Parathyroid adenoma (tissue), 2 donors: ENCODE measurements at regions not wholly inside any gene's neighbourhood (a gene's known extent, or its start where the extent isn't known, plus 50 kb on each side); places are given as distances from the start of the nearest gene placed in this dataset.

ENCODE experiments used
- H2AFZ ChIP-seq: fragments of 300-600 bp; sonication (generic); one replicate; pipeline ENCODE4 v1.7.0; 2017; ENCODE audit warnings: antibody characterized with exemption, mild to moderate bottlenecking
- H3K27ac ChIP-seq: fragments of 300-600 bp; sonication (generic); one replicate; pipeline ENCODE4 v1.7.0; 2017
- H3K27me3 ChIP-seq: fragments of 300-600 bp; sonication (generic); one replicate; pipeline ENCODE4 v1.7.0; 2017; ENCODE audit warnings: low read length; ENCODE audit not compliant: control insufficient read depth, insufficient read depth
- H3K36me3 ChIP-seq: fragments of 300-600 bp; sonication (generic); one replicate; pipeline ENCODE4 v1.7.0; 2017; ENCODE audit warnings: low read length; ENCODE audit not compliant: control insufficient read depth, insufficient read depth
- H3K4me1 ChIP-seq: fragments of 300-600 bp; sonication (generic); one replicate; pipeline ENCODE4 v1.7.0; 2017; ENCODE audit warnings: control low read depth
- H3K4me2 ChIP-seq: fragments of 300-600 bp; sonication (generic); one replicate; pipeline ENCODE4 v1.7.0; 2017; ENCODE audit warnings: low read length
- H3K4me3 ChIP-seq: fragments of 300-600 bp; sonication (generic); one replicate; pipeline ENCODE4 v1.7.0; 2017; ENCODE audit warnings: low read depth, low read length
- H3K79me2 ChIP-seq: fragments of 300-600 bp; sonication (generic); one replicate; pipeline ENCODE4 v1.7.0; 2017; ENCODE audit warnings: control low read depth
- H3K9ac ChIP-seq: fragments of 300-600 bp; sonication (generic); one replicate; pipeline ENCODE4 v1.7.0; 2017; ENCODE audit warnings: mild to moderate bottlenecking
- H3K9me3 ChIP-seq: fragments of 300-600 bp; sonication (generic); one replicate; pipeline ENCODE4 v1.7.0; 2017; ENCODE audit warnings: low read length; ENCODE audit not compliant: control insufficient read depth
- CTCF ChIP-seq: fragments of 300-600 bp; sonication (generic); IDR thresholded peaks from one replicate; pipeline ENCODE4 v1.7.0; 2017; ENCODE audit warnings: antibody characterized with exemption, mild to moderate bottlenecking
- donor health status: primary hyperparathyroidism.

GRCh38 chr12:98425859-98426258, 89.5 kb upstream of the TMPO start:
- Histone ChIP-seq H3K4me2 (no peak overlapping the region), H3K27ac (no peak overlapping the region), H3K9me3 (no peaks in the 10 kb centered on the region), H3K4me1 (no peaks in the 10 kb centered on the region), H2AFZ (no peak overlapping the region), H3K9ac (no peak overlapping the region), H3K79me2 (no peaks in the 10 kb centered on the region), H3K4me3 (no peak overlapping the region), H3K36me3 (no peaks in the 10 kb centered on the region), H3K27me3 (no peaks in the 10 kb centered on the region)
- TF ChIP-seq CTCF, result no peak

- Histone ChIP-seq H2AFZ (no peak overlapping the region), H3K4me2 (no peak overlapping the region), H3K9me3 (no peaks in the 10 kb centered on the region), H3K27ac (no peak overlapping the region), H3K4me3 (no peak overlapping the region), H3K27me3 (no peaks in the 10 kb centered on the region), H3K9ac (no peak overlapping the region), H3K4me1 (no peaks in the 10 kb centered on the region), H3K79me2 (no peaks in the 10 kb centered on the region), H3K36me3 (no peaks in the 10 kb centered on the region)
- no peak for TF ChIP-seq CTCF
These were observed 84.3 kb upstream of the TMPO start for GRCh38 chr12:98431089-98431488.

GRCh38 chr12:98437166-98437565, 78.2 kb upstream of the TMPO start:
- no peak for TF ChIP-seq CTCF

GRCh38 chr12:98437806-98438595, 77.4 kb upstream of the TMPO start:
- no peak overlapping the region for H3K4me3 ChIP-seq
- H3K27ac ChIP-seq, result no peak overlapping the region

More at GRCh38 chr12:98437166-98437565, 78.2 kb upstream of the TMPO start:
- no peak overlapping the region for H2AFZ ChIP-seq
- H3K79me2 ChIP-seq, result no peaks in the 10 kb centered on the region
- no peaks in the 10 kb centered on the region for H3K9me3 ChIP-seq
- H3K36me3 ChIP-seq, result no peaks in the 10 kb centered on the region
- H3K4me1 ChIP-seq, result no peaks in the 10 kb centered on the region
- no peak overlapping the region for H3K27ac ChIP-seq
- no peaks in the 10 kb centered on the region for H3K27me3 ChIP-seq
- H3K4me2 ChIP-seq, result no peak overlapping the region
- H3K9ac ChIP-seq, result no peak overlapping the region
- H3K4me3 ChIP-seq, result no peak overlapping the region

More at GRCh38 chr12:98437806-98438595, 77.4 kb upstream of the TMPO start:
- Histone ChIP-seq H3K4me2 (no peak overlapping the region), H3K9me3 (no peaks in the 10 kb centered on the region), H3K4me1 (no peaks in the 10 kb centered on the region), H3K79me2 (no peaks in the 10 kb centered on the region), H2AFZ (no peak overlapping the region), H3K36me3 (no peaks in the 10 kb centered on the region), H3K27me3 (no peaks in the 10 kb centered on the region), H3K9ac (no peak overlapping the region)
- no peak for TF ChIP-seq CTCF
